ACC112 (cell line): ENCODE measurements at regions not wholly inside any gene's neighbourhood (a gene's known extent, or its start where the extent isn't known, plus 50 kb on each side); places are given as distances from the start of the nearest gene placed in this dataset.

Experiments used
- H2AFZ ChIP-seq: fragments of 200-600 bp; sonication (generic); one replicate; pipeline ENCODE4 v1.6.0; 2017; ENCODE audit warnings: antibody characterized with exemption, low read length; ENCODE audit not compliant: unreplicated experiment
- H3K27ac ChIP-seq: fragments of 200-600 bp; sonication (generic); 2 replicates; pipeline ENCODE4 v1.5.1; 2014; ENCODE audit warnings: low read depth, mild to moderate bottlenecking, antibody characterized with exemption, low read length, moderate library complexity
- H3K27me3 ChIP-seq: fragments of 200-600 bp; sonication (generic); 2 replicates; pipeline ENCODE4 v1.6.1; 2014; ENCODE audit warnings: mild to moderate bottlenecking, antibody characterized with exemption, low read length, moderate library complexity, mixed read lengths; ENCODE audit not compliant: insufficient read depth
- H3K36me3 ChIP-seq: fragments of 200-600 bp; sonication (generic); 2 replicates; pipeline ENCODE4 v1.6.1; 2016; ENCODE audit warnings: mild to moderate bottlenecking, antibody characterized with exemption, low read length, moderate library complexity, mixed read lengths; ENCODE audit not compliant: insufficient read depth
- H3K4me1 ChIP-seq: fragments of 200-600 bp; sonication (generic); one replicate; pipeline ENCODE4 v1.6.1; 2016; ENCODE audit warnings: low read length, mixed read lengths; ENCODE audit not compliant: insufficient read depth, unreplicated experiment, control insufficient read depth
- H3K4me3 ChIP-seq: fragments of 200-600 bp; sonication (generic); 2 replicates; pipeline ENCODE4 v1.5.1; 2014; ENCODE audit warnings: mild to moderate bottlenecking, low read depth, low read length
- H3K79me2 ChIP-seq: fragments of 200-600 bp; sonication (generic); one replicate; pipeline ENCODE4 v1.6.0; 2016; ENCODE audit warnings: low read length; ENCODE audit not compliant: control insufficient read depth, unreplicated experiment, insufficient read depth

DNA sequence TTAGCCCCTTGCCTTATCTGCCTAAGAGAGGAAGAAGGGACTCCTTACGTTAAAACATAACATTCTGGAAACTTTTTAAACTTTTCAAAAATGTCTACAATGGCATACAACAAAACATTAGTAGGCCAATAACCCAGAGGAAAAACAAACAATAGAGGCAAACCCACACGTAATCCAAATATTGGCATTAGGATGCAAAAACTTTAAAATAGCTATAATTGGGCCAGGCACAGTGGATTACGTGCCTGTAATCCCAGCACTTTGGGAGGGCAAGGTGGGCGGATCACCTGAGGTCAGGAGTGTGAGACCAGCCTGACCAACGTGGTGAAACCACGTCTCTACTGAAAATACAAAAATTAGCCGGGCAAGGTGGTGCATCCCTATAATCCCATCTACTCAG is 134.9 kb downstream of the AQP9 start:
- no peaks in the 10 kb centered on the region; the same call in 1 of the 2 replicates for H3K36me3 ChIP-seq
- H3K79me2 ChIP-seq: no peaks in the 10 kb centered on the region
- H2AFZ ChIP-seq: no peak overlapping the region
- H3K4me3 ChIP-seq: no peak overlapping the region
- no peaks in the 10 kb centered on the region for H3K4me1 ChIP-seq
- no peak overlapping the region for H3K27ac ChIP-seq
- H3K27me3 ChIP-seq: no peaks in the 10 kb centered on the region

DNA sequence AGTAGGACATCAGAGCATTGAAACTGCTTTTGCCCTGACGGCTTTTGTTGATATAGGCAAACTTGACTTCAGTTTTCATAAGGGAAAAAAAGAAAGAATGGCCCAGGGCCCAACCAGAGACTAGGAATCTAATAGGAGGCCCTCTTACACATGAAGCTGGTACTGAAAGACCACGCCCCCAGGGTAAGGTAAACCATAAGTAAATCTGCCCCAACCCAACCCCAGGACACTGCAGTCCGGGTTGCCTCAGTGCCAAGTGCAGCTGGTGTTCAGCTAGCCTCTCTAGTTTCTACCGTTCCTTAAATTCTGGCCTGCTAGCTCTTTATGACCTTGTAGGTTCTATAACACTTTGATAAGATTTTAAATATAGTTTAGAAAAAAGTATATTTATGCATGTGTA is 136.7 kb downstream of the AQP9 start:
- H3K4me3 ChIP-seq: no peak overlapping the region
- no peak overlapping the region for H2AFZ ChIP-seq
- no peak overlapping the region for H3K27ac ChIP-seq
- no peaks in the 10 kb centered on the region for H3K27me3 ChIP-seq
- H3K4me1 ChIP-seq: no peaks in the 10 kb centered on the region
- H3K79me2 ChIP-seq: no peaks in the 10 kb centered on the region
- H3K36me3 ChIP-seq: no peaks in the 10 kb centered on the region; the same call in 1 of the 2 replicates

DNA sequence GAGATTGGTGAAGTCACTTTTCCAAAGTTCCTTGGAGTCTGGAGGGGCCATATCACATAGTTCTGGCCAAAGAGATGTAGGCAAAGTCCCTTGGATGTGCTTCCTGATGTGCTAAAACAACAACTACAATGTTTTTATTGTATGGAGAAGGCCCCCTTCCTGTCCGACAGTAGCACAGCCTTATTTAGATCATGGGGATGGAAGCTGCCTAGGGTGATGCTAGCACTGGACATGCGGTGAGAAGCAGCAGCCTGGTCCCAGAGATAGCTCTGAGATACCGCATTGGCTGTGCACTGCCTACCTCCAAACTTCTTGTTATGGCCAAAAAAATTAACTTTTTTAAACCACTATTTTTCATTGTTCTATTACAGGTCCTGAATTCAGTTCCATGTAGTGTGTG is 137.6 kb downstream of the AQP9 start:
- no peaks in the 10 kb centered on the region for H3K27me3 ChIP-seq
- H3K4me1 ChIP-seq: no peaks in the 10 kb centered on the region
- no peak overlapping the region for H3K27ac ChIP-seq
- H3K4me3 ChIP-seq: no peak overlapping the region
- H3K79me2 ChIP-seq: no peaks in the 10 kb centered on the region
- H2AFZ ChIP-seq: no peak overlapping the region
- no peaks in the 10 kb centered on the region; the same call in 1 of the 2 replicates for H3K36me3 ChIP-seq

DNA sequence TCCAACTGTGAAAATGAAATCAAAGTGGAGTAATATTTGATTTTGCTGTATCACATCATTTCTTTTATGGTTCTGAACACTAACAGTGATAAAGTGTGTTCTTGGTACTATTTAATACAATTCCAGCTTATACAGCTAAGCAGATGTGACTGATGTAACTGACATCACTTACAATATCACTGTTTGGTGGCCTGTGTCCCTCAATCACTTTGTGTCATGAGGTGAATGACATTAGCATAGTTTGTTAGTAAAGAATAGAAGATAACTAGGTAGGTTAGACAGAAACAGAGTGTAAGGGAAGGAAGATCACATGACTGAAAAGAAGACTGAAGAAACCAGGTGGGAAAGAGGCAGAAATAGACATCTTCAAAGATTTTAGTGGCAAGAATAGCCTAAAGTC is 138.7 kb downstream of the AQP9 start:
- Histone ChIP-seq H2AFZ (no peak overlapping the region), H3K79me2 (no peaks in the 10 kb centered on the region), H3K4me1 (no peaks in the 10 kb centered on the region), H3K36me3 (no peaks in the 10 kb centered on the region), H3K27ac (no peak overlapping the region), H3K27me3 (no peaks in the 10 kb centered on the region), H3K4me3 (no peak overlapping the region)

DNA sequence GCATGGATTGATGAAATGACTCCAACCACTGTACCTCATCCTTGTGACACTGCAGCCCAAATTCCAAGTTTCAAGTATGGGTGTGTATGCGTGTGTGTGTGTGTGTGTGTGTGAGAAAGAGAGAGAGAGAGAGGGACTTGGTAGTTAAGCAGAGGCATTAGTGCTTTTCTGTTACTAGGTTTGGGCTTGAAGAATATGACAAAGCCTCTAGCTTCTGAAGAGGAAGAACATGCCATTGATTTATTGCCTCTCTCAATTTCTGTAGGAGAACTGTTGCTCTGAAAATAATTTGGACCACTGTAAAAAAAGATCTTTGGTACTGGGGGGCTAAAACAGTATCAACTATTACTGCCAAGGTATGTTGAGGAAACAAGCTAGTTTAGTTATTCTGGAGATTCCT is 139.2 kb downstream of the AQP9 start:
- H3K79me2 ChIP-seq: no peaks in the 10 kb centered on the region
- no peaks in the 10 kb centered on the region for H3K36me3 ChIP-seq
- H3K27me3 ChIP-seq: no peaks in the 10 kb centered on the region
- no peak overlapping the region for H3K4me3 ChIP-seq
- no peak overlapping the region for H2AFZ ChIP-seq
- no peaks in the 10 kb centered on the region for H3K4me1 ChIP-seq
- H3K27ac ChIP-seq: no peak overlapping the region

DNA sequence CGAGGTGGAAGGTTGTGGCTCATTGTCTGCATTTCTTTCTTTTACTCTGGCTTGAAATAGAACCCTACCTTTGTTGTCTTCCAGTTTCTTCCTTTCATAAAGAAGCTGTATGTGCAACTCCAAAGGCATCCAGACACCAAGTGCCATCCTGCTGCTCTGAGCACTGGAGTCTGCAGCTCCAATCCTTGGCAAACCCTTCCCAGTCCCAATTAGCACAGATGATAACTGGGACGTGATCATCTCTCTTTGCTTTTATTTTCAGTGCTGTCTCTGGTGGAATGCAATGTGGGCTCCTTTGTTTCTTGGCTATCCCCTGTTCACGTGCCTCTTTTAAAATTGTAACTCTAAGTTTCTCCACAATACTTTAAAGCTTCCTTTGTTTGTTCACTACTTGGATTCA is 140.9 kb downstream of the AQP9 start:
- Histone ChIP-seq H3K36me3 (no peaks in the 10 kb centered on the region), H3K27ac (no peak overlapping the region), H3K4me1 (no peaks in the 10 kb centered on the region), H2AFZ (no peak overlapping the region), H3K79me2 (no peaks in the 10 kb centered on the region), H3K4me3 (no peak overlapping the region), H3K27me3 (no peaks in the 10 kb centered on the region)

DNA sequence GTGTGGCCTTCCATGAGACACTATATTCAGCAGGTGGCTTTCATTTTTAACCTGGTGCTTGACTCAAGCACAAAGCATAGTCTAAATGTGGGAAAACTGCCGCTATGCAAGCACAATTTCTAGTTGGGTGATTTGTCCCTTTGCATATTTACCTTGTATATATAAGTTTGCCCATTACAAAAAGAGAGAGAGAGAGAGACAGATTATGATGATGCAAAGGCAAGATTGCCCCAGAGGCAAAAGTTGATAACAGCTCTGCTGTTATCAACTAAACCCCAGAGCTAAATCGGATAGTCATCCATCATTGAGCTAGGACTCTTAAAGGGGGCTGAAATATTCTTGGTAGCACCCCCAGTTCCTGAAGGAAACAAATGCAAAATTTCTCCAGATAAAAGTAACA is 141.5 kb downstream of the AQP9 start:
- no peak overlapping the region for H3K27ac ChIP-seq
- H2AFZ ChIP-seq: no peak overlapping the region
- H3K27me3 ChIP-seq: no peaks in the 10 kb centered on the region
- no peak overlapping the region for H3K4me3 ChIP-seq
- no peaks in the 10 kb centered on the region for H3K79me2 ChIP-seq
- no peaks in the 10 kb centered on the region for H3K36me3 ChIP-seq
- H3K4me1 ChIP-seq: no peaks in the 10 kb centered on the region

DNA sequence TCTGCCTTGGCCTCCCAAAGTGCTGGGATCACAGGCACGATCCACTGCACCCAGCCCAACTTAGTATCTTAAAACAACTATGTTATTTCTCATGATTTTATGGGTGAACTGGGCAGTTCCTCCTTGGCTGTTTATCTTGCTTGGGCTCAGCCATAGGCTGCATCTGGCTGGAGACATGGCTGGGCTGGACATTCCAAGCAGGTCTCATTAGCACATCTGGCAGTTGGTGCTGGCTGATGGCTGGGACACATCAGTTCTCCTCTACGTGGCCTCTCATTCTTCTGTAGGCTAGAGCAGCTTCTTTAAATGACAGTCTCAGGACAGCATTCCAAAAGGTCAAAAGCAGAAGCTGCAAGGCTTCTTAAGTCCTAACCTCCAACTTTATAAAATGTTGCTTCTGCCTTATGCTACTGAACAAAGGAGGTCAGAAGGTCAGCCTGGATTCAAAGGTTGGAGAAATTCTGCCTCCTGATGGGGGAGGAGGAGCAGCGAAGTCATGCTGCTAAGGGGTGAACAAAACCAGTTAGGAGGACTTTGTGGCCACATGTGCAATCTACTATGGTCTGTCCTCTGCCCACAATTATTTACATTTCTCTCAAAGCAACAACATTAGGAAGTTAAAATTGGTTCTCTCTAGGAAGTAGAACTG is 144.0 kb downstream of the AQP9 start:
- Histone ChIP-seq H2AFZ (no peak overlapping the region), H3K4me3 (no peak overlapping the region), H3K36me3 (no peaks in the 10 kb centered on the region), H3K79me2 (no peaks in the 10 kb centered on the region), H3K27me3 (no peaks in the 10 kb centered on the region), H3K4me1 (no peaks in the 10 kb centered on the region), H3K27ac (no peak overlapping the region)

DNA sequence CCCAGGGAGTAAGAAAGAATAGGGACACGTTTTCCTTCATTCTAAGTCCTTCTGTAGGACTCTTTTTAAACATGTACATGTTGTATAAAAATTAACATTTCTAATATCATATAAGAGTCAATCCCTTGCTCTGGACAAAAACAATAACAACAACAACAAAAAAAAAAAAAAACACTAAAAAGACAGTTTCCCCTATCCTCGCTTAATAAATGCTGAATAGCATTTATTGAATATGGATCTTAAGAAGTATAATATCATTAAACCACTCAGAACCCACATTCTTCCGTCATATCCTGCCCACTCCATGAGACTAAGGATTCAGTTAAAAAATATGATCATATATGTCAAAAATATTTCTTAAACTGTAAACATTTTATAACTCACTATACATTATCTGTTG is 145.1 kb downstream of the AQP9 start:
- Histone ChIP-seq H3K79me2 (no peaks in the 10 kb centered on the region), H3K36me3 (no peaks in the 10 kb centered on the region), H3K27ac (no peak overlapping the region), H3K4me1 (no peaks in the 10 kb centered on the region), H3K4me3 (no peak overlapping the region), H2AFZ (no peak overlapping the region), H3K27me3 (no peaks in the 10 kb centered on the region)

DNA sequence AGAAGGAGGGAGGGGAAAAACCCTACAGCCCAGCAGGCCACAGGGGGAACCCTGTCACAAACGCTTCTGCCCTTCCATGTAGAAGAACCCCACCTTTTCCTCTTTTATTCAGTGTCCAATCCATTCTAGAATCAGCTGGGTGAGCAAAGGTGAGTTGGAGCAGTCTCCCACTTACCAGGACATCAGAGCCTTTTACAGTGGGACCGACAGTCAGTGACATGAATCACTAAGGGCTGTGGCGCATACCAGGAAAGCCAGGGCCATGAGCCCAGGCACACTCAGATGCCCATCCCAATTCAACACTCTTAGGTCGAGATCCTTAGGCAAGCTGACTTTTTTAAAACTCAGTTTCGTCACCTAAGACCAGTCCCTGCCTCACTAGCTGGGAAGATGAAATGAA is 146.1 kb downstream of the AQP9 start:
- Histone ChIP-seq H3K4me1 (no peaks in the 10 kb centered on the region), H3K27ac (no peak overlapping the region), H3K36me3 (no peaks in the 10 kb centered on the region), H3K79me2 (no peaks in the 10 kb centered on the region), H2AFZ (no peak overlapping the region), H3K27me3 (no peaks in the 10 kb centered on the region), H3K4me3 (no peak overlapping the region)

DNA sequence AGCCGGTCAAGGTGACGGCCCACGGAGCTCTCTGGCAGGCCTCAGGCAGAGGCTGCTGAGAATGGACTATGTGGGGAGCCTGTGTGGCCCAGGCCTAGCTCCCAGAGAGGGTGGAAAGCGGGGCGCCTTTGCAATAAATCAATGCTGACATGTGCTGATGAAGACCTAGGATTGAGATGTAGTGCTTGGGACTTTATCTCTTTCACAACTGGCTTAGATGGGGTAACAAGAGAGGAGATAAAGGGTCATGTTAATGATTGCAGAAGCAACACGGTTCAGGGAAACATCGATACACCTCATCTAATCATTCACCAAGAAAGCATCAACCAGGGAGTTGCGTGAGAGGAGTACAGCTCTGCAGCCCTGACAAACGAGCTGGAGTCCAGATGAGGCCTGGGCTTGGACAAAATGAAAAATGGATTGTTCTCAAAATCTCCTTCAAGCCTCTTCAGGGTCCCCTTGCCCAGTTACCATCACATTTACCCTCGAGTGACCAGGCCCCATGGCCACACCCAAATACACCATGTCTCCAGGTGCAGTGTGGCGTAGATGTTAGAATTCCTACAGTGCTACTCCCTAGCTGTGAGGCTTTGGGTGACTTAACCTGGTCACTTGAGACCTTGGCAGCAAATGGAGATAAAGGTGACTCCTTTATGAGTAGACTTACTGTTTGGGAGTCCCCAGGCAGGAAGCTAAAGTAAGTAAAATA is 146.4 kb upstream of the LIPC start:
- H3K4me3 ChIP-seq: no peak overlapping the region
- H2AFZ ChIP-seq: no peak overlapping the region
- H3K4me1 ChIP-seq: no peaks in the 10 kb centered on the region
- no peaks in the 10 kb centered on the region for H3K36me3 ChIP-seq
- no peak overlapping the region for H3K27ac ChIP-seq
- no peaks in the 10 kb centered on the region for H3K79me2 ChIP-seq
- no peaks in the 10 kb centered on the region for H3K27me3 ChIP-seq
